H9 (cell line): ENCODE measurements at regions not wholly inside any gene's neighbourhood (a gene's known extent, or its start where the extent isn't known, plus 50 kb on each side); places are given as distances from the start of the nearest gene placed in this dataset.

Experiments used
- DNase-seq: peaks from one replicate; pipeline ENCODE4 v3.0.0-alpha.2; 2017
- H2AFZ ChIP-seq: one replicate; pipeline ENCODE4 v1.6.1; 2013; ENCODE audit warnings: mild to moderate bottlenecking, low read length, control low read depth, moderate library complexity
- H2AK5ac ChIP-seq: 2 replicates; pipeline ENCODE4 v1.6.1; 2013; ENCODE audit warnings: low read length, control low read depth, mixed read lengths; ENCODE audit not compliant: insufficient read length
- H2BK120ac ChIP-seq: one replicate; pipeline ENCODE4 v1.6.1; 2013; ENCODE audit warnings: low read depth, mild to moderate bottlenecking, low read length, control low read depth, inconsistent platforms; ENCODE audit not compliant: poor library complexity, severe bottlenecking
- H2BK12ac ChIP-seq: 2 replicates; pipeline ENCODE4 v1.6.1; 2013; ENCODE audit warnings: low read length, control low read depth, mixed read lengths, low read depth; ENCODE audit not compliant: insufficient read length
- H2BK15ac ChIP-seq: 2 replicates; pipeline ENCODE4 v1.6.1; 2013; ENCODE audit warnings: low read depth, low read length, control low read depth
- H2BK20ac ChIP-seq: one replicate; pipeline ENCODE4 v1.6.1; 2013; ENCODE audit warnings: low read depth, mild to moderate bottlenecking, low read length, control low read depth, inconsistent platforms; ENCODE audit not compliant: poor library complexity, severe bottlenecking
- H2BK5ac ChIP-seq: 2 replicates; pipeline ENCODE4 v1.6.1; 2013; ENCODE audit warnings: low read length, control low read depth, mixed read lengths; ENCODE audit not compliant: insufficient read length
- H3K14ac ChIP-seq: 2 replicates; pipeline ENCODE4 v1.6.1; 2013; ENCODE audit warnings: low read length, control low read depth; ENCODE audit not compliant: insufficient read depth
- H3K18ac ChIP-seq: 2 replicates; pipeline ENCODE4 v1.6.1; 2013; ENCODE audit warnings: low read depth, mild to moderate bottlenecking, mixed read lengths, low read length, control low read depth; ENCODE audit not compliant: insufficient read length
- H3K23ac ChIP-seq: 2 replicates; pipeline ENCODE4 v1.6.1; 2013; ENCODE audit warnings: low read length, control low read depth, mixed read lengths, low read depth; ENCODE audit not compliant: insufficient read length
- H3K23me2 ChIP-seq: 2 replicates; pipeline ENCODE4 v1.6.1; 2013; ENCODE audit warnings: low read depth, mild to moderate bottlenecking, mixed read lengths, low read length, control low read depth; ENCODE audit not compliant: insufficient read length, poor library complexity, severe bottlenecking
- H3K27ac ChIP-seq: 2 replicates; pipeline ENCODE4 v1.5.1; 2013; ENCODE audit warnings: low read length, control low read depth, mixed read lengths, low read depth; ENCODE audit not compliant: insufficient read length
- H3K27me3 ChIP-seq: 2 replicates; pipeline ENCODE4 v1.6.1; 2013; ENCODE audit warnings: low read length, control low read depth, inconsistent platforms; ENCODE audit not compliant: insufficient read depth
- H3K4ac ChIP-seq: 2 replicates; pipeline ENCODE4 v1.6.1; 2013; ENCODE audit warnings: low read depth, mild to moderate bottlenecking, control low read depth, inconsistent platforms, low read length, moderate library complexity
- H3K4me1 ChIP-seq: 2 replicates; pipeline ENCODE4 v1.6.1; 2013; ENCODE audit warnings: low read length, control low read depth, inconsistent platforms; ENCODE audit not compliant: insufficient read depth
- H3K4me2 ChIP-seq: 2 replicates; pipeline ENCODE4 v1.6.1; 2013; ENCODE audit warnings: low read length, control low read depth, mixed read lengths; ENCODE audit not compliant: insufficient read length, insufficient read depth
- H3K56ac ChIP-seq: 2 replicates; pipeline ENCODE4 v1.6.1; 2013; ENCODE audit warnings: low read depth, mild to moderate bottlenecking, mixed read lengths, low read length, control low read depth; ENCODE audit not compliant: insufficient read length
- H3K79me1 ChIP-seq: 2 replicates; pipeline ENCODE4 v1.6.1; 2013; ENCODE audit warnings: low read depth, mild to moderate bottlenecking, moderate library complexity, low read length, control low read depth, inconsistent platforms; ENCODE audit not compliant: insufficient read depth, poor library complexity, severe bottlenecking
- H3K79me2 ChIP-seq: 2 replicates; pipeline ENCODE4 v1.6.1; 2013; ENCODE audit warnings: low read length, control low read depth, inconsistent platforms; ENCODE audit not compliant: insufficient read depth
- H3K9ac ChIP-seq: 2 replicates; pipeline ENCODE4 v1.6.1; 2013; ENCODE audit warnings: low read length, control low read depth, mixed read lengths; ENCODE audit not compliant: insufficient read length; ENCODE audit errors: extremely low read depth
- H3K9me3 ChIP-seq: one replicate; pipeline ENCODE4 v1.6.1; 2013; ENCODE audit warnings: low read depth, low read length, inconsistent platforms; ENCODE audit not compliant: control insufficient read depth
- H3T11ph ChIP-seq: one replicate; pipeline ENCODE4 v1.6.1; 2013; ENCODE audit warnings: mild to moderate bottlenecking, low read length, control low read depth, inconsistent platforms
- H4K20me1 ChIP-seq: one replicate; pipeline ENCODE4 v1.6.1; 2013; ENCODE audit not compliant: control insufficient read depth, insufficient read length, insufficient read depth
- H4K5ac ChIP-seq: 2 replicates; pipeline ENCODE4 v1.6.1; 2013; ENCODE audit warnings: low read depth, mild to moderate bottlenecking, mixed read lengths, low read length, control low read depth; ENCODE audit not compliant: insufficient read length
- H4K8ac ChIP-seq: replicated peaks from 2 replicates; pipeline ENCODE4 v1.6.1; 2013; ENCODE audit warnings: low read length, control low read depth, mixed read lengths, low read depth; ENCODE audit not compliant: insufficient read length
- H4K91ac ChIP-seq: 2 replicates; pipeline ENCODE4 v1.6.1; 2013; ENCODE audit warnings: low read depth, mild to moderate bottlenecking, moderate library complexity, mixed read lengths, low read length, control low read depth; ENCODE audit not compliant: insufficient read length
- H3K27ac Mint-ChIP-seq, 3 experiments: 2 replicates in 2 of 3; 3 replicates in 1 of 3; pipeline ENCODE4 v1.8.0; 2020 to 2021; ENCODE audit warnings: mixed read lengths in 3 of 3, mild to moderate bottlenecking in 1 of 3, moderate library complexity in 1 of 3
- H3K27me3 Mint-ChIP-seq: 2 replicates; pipeline ENCODE4 v1.8.0; 2021; ENCODE audit warnings: low read depth, mild to moderate bottlenecking, moderate library complexity, mixed read lengths
- H3K36me3 Mint-ChIP-seq, 3 experiments: 2 replicates in 2 of 3; 3 replicates in 1 of 3; pipeline ENCODE4 v1.8.0; 2020 to 2021; ENCODE audit warnings: low read depth in 3 of 3, mixed read lengths in 3 of 3; ENCODE audit not compliant: insufficient read depth in 1 of 3
- H3K4me1 Mint-ChIP-seq, 2 experiments: 2 replicates each; pipeline ENCODE4 v1.8.0; 2020; ENCODE audit warnings: mixed read lengths in 2 of 2
- H3K4me3 Mint-ChIP-seq, 2 experiments: 2 replicates in 1 of 2; 3 replicates in 1 of 2; pipeline ENCODE4 v1.8.0; 2020 to 2021; ENCODE audit warnings: mild to moderate bottlenecking in 2 of 2, mixed read lengths in 2 of 2, moderate library complexity in 1 of 2
- H3K9me3 Mint-ChIP-seq, 2 experiments: 2 replicates in 1 of 2; 3 replicates in 1 of 2; pipeline ENCODE4 v1.8.0; 2020; ENCODE audit warnings: mild to moderate bottlenecking in 2 of 2, mixed read lengths in 2 of 2, moderate library complexity in 1 of 2
- WGBS: extraction: QIAGEN DNeasy Blood & Tissue Kit; methylation state at CpG from one replicate; pipeline ENCODE4 v1.1.7; 2013; ENCODE audit warnings: missing lambda C conversion rate, low lambda C conversion rate, mixed read lengths; ENCODE audit not compliant: insufficient read length; ENCODE audit errors: extremely low coverage; 5-methylcytosine and 5-hydroxymethylcytosine counted together
- TF ChIP-seq, protein P1 (sequence below): fragments of 200-600 bp; sonication (generic); conservative IDR thresholded peaks from 3 replicates; pipeline ENCODE4 v1.8.0; 2021; ENCODE audit warnings: antibody characterized with exemption, mild to moderate bottlenecking

DNA sequence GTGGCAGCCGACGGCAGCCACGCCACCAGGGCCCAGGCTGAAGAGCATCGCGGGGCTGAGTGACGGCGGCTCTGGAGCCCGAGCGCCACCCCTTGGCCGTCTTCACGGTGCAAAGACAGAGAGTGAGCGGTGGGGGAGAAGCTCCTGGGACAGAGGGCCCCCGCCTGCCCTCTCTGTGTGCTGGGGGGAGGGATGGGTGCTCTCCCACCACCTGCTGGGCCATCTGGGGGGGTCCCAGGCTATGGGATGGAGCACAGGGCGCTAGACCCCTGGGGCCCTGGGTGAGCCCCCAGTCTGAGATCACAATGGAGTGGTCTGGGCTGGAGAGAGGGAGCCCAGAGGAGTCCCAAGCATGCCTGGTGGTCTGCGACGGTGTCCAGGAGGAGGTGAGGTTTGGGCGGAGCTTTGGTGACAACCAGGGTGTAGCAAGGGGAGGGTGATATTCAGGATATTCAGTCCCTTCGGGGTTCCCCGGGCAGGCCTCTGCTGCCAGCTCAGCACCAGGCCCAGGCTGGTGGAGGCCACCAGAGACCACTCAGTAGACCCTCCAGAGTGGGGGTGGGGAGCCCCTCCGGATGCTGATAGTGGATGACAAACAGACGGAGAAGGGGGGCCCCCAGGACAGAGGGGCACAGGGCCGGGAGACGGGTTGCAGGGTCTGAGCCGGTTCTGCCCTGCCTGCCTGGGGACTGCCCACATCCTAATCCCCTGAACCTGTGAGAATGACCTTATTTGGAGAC lies 78.1 kb upstream of the PRR5 start:
- no peak overlapping the region for H3K9ac ChIP-seq
- no CpG with 5 or more reads among the region's 24 CpGs for WGBS
- no peak overlapping the region for H3K27ac Mint-ChIP-seq

More for the DNA sequence above, 78.1 kb upstream of the PRR5 start:
- Histone ChIP-seq H3K79me2 (no peaks in the 10 kb centered on the region), H4K8ac (no peak overlapping the region), H3K18ac (peak overlapping the region; percentile 20), H3K4me1 (no peaks in the 10 kb centered on the region), H3K27ac (no peak overlapping the region), H2AFZ (no peak overlapping the region), H4K5ac (no peak overlapping the region), H3T11ph (no peak overlapping the region), H2BK12ac (no peak overlapping the region), H3K56ac (no peak overlapping the region), H3K27me3 (peaks cover 27% of the 10 kb centered on the region), H2BK120ac (no peak overlapping the region), H3K4ac (no peak overlapping the region), H2BK15ac (no peak overlapping the region), H3K9me3 (no peaks in the 10 kb centered on the region), H2AK5ac (no peak overlapping the region), H3K23ac (no peak overlapping the region), H2BK5ac (no peak overlapping the region), H4K20me1 (peaks cover 2% of the 10 kb centered on the region), H3K23me2 (no peaks in the 10 kb centered on the region), H3K14ac (no peak overlapping the region), H3K4me2 (no peak overlapping the region), H3K79me1 (no peaks in the 10 kb centered on the region), H4K91ac (no peak overlapping the region), H2BK20ac (no peak overlapping the region)
- Mint-ChIP-seq H3K9me3 (no peaks in the 10 kb centered on the region; a peak in 2 of 5 replicates), H3K27me3 (peaks cover 15% of the 10 kb centered on the region), H3K4me1 (peaks cover 2 to 19% of the 10 kb centered on the region in 2 experiments), H3K36me3 (no peaks in the 10 kb centered on the region), H3K4me3 (no peak overlapping the region)
- TF ChIP-seq, protein P1, sequence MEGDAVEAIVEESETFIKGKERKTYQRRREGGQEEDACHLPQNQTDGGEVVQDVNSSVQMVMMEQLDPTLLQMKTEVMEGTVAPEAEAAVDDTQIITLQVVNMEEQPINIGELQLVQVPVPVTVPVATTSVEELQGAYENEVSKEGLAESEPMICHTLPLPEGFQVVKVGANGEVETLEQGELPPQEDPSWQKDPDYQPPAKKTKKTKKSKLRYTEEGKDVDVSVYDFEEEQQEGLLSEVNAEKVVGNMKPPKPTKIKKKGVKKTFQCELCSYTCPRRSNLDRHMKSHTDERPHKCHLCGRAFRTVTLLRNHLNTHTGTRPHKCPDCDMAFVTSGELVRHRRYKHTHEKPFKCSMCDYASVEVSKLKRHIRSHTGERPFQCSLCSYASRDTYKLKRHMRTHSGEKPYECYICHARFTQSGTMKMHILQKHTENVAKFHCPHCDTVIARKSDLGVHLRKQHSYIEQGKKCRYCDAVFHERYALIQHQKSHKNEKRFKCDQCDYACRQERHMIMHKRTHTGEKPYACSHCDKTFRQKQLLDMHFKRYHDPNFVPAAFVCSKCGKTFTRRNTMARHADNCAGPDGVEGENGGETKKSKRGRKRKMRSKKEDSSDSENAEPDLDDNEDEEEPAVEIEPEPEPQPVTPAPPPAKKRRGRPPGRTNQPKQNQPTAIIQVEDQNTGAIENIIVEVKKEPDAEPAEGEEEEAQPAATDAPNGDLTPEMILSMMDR, result peak; percentile 73
- peak; percentile 50 for DNase-seq
